NCI-H2107 treated with DMSO at 0.1 percent for 48 hours (cell line): ENCODE measurements at regions not wholly inside any gene's neighbourhood (a gene's known extent, or its start where the extent isn't known, plus 50 kb on each side); places are given as distances from the start of the nearest gene placed in this dataset.

Experiments
- DNase-seq: peaks from one replicate; lab custom pipeline; 2025; ENCODE audit not compliant: unreplicated experiment; lab: John Stamatoyannopoulos, UW

DNA sequence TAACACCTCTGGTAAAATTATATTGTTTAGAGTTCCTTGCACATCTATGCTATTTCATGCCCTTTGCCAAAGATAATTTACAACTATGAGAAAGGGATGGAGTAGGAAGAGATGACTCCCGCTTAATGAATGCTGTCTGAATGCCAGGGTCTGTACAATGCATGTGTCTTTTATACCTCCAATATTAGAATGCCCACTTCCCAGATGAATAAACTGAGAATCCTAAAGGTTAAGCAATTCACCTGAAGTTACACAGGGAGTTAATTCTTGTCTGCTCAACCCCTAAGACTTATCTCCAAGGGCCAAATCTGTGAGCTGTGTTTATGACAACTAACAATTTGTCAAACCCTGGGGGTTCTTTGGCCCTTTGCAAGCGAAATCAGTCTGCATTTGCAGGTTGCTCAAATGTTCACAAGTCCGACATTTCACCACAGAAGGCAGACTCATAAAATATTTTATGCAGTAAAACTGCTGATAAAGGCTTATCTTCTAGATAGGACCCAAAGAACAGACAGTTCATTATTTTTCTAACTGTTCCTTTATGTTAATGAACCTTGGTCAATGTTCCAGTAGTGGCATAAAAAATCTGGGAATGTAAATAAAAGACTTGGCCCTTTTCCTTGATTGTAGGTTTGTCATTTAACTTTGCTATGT, 50.2 kb upstream of the ATP1A1 start:
- DNase-seq = no peak
